ENCODE measurements at regions not wholly inside any gene's neighbourhood (a gene's known extent, or its start where the extent isn't known, plus 50 kb on each side); places are given as distances from the start of the nearest gene placed in this dataset.

- no peak for ATAC-seq
- Histone ChIP-seq H3K9me3 (ENCODE audit: control insufficient read depth, insufficient read depth, low read length) (peaks cover 2% of the 10 kb centered on the region), H3K27ac (ENCODE audit: low read length) (no peak overlapping the region), H3K4me3 (ENCODE audit: low read length) (no peak overlapping the region), H3K4me1 (ENCODE audit: control insufficient read depth, insufficient read depth, low read length) (no peaks in the 10 kb centered on the region), H3K36me3 (ENCODE audit: control insufficient read depth, insufficient read depth, low read length) (no peaks in the 10 kb centered on the region), H3K27me3 (ENCODE audit: control insufficient read depth, insufficient read depth, low read length) (no peaks in the 10 kb centered on the region)
- TF ChIP-seq CTCF (IDR thresholded peaks at IDR 0.05), result peak; percentile 31
- intact Hi-C loops (cut with micrococcal nuclease), result no loop called here
- Mint-ChIP-seq H3K27me3 (ENCODE audit: low read depth in 2 of 2) (no peaks in the 10 kb centered on the region), H3K4me3 (no peak overlapping the region), H3K27ac (no peak overlapping the region), H3K9me3 (peaks cover 2 to 10% of the 10 kb centered on the region in 2 donors), H3K36me3 (no peaks in the 10 kb centered on the region), H3K4me1 (no peaks in the 10 kb centered on the region)
- WGBS (ENCODE audit: insufficient coverage), result 32% methylated on average over 4 of the region's 5 CpGs
- DNase-seq, result peak in 1 of 2 donors; percentile 26
These were observed 315.6 kb downstream of the MTRR start for GRCh38 chr5:8184455-8185063.

- DNase-seq, result no peak
- intact Hi-C loops (cut with micrococcal nuclease), result no loop called here
- Mint-ChIP-seq H3K4me3 (no peak overlapping the region), H3K36me3 (no peaks in the 10 kb centered on the region), H3K4me1 (no peaks in the 10 kb centered on the region), H3K27ac (no peak overlapping the region), H3K27me3 (ENCODE audit: low read depth in 2 of 2) (no peaks in the 10 kb centered on the region), H3K9me3 (peaks cover 2 to 10% of the 10 kb centered on the region in 2 donors)
- Histone ChIP-seq H3K4me3 (ENCODE audit: low read length) (no peak overlapping the region), H3K9me3 (ENCODE audit: control insufficient read depth, insufficient read depth, low read length) (peaks cover 2% of the 10 kb centered on the region), H3K36me3 (ENCODE audit: control insufficient read depth, insufficient read depth, low read length) (no peaks in the 10 kb centered on the region), H3K4me1 (ENCODE audit: control insufficient read depth, insufficient read depth, low read length) (no peaks in the 10 kb centered on the region), H3K27ac (ENCODE audit: low read length) (no peak overlapping the region), H3K27me3 (ENCODE audit: control insufficient read depth, insufficient read depth, low read length) (no peaks in the 10 kb centered on the region)
- 89% methylated on average over 1 of the region's 1 CpG for whole genome bisulfite sequencing (ENCODE audit: insufficient coverage)
- no peak for TF ChIP-seq CTCF (IDR thresholded peaks at IDR 0.05)
- no peak for ATAC-seq
These were observed 316.9 kb downstream of the MTRR start for GRCh38 chr5:8185852-8186251.

GRCh38 chr5:8188874-8189565 is 320.1 kb downstream of the MTRR start:
- Mint-ChIP-seq H3K4me1 (no peaks in the 10 kb centered on the region), H3K27ac (no peak overlapping the region), H3K9me3 (peaks cover 6 to 8% of the 10 kb centered on the region in 2 donors), H3K36me3 (no peaks in the 10 kb centered on the region), H3K27me3 (ENCODE audit: low read depth in 2 of 2) (no peaks in the 10 kb centered on the region), H3K4me3 (no peak overlapping the region)
- Histone ChIP-seq H3K27ac (ENCODE audit: low read length) (no peak overlapping the region), H3K4me1 (ENCODE audit: control insufficient read depth, insufficient read depth, low read length) (no peaks in the 10 kb centered on the region), H3K36me3 (ENCODE audit: control insufficient read depth, insufficient read depth, low read length) (no peaks in the 10 kb centered on the region), H3K9me3 (ENCODE audit: control insufficient read depth, insufficient read depth, low read length) (peaks cover 2% of the 10 kb centered on the region), H3K27me3 (ENCODE audit: control insufficient read depth, insufficient read depth, low read length) (no peaks in the 10 kb centered on the region), H3K4me3 (ENCODE audit: low read length) (no peak overlapping the region)
- WGBS (ENCODE audit: insufficient coverage), result 73% methylated on average over 6 of the region's 6 CpGs
- DNase-seq (no peak), ATAC-seq (no peak)
- intact Hi-C loops (cut with micrococcal nuclease), result no loop called here
- no peak for TF ChIP-seq CTCF (IDR thresholded peaks at IDR 0.05)

Measured in natural killer cell (primary cell).